GM12878 (cell line): ENCODE measurements at regions not wholly inside any gene's neighbourhood (a gene's known extent, or its start where the extent isn't known, plus 50 kb on each side); places are given as distances from the start of the nearest gene placed in this dataset.

ENCODE experiments used
- CREB1 ChIP-seq: IDR thresholded peaks from 2 replicates; pipeline ENCODE4 v1.6.1; 2012; ENCODE audit warnings: low read depth, mild to moderate bottlenecking, inconsistent platforms
- SIN3A ChIP-seq: IDR thresholded peaks from 2 replicates; pipeline ENCODE4 v1.6.1; 2012; ENCODE audit warnings: low read depth, low read length, improper control_type of control experiment

GRCh38 chr3:87673132-87673531 lies 385.7 kb downstream of the CGGBP1 start:
- TF ChIP-seq CREB1 (no peak), SIN3A (no peak)
